HG03108 (cell line): ENCODE measurements at regions not wholly inside any gene's neighbourhood (a gene's known extent, or its start where the extent isn't known, plus 50 kb on each side); places are given as distances from the start of the nearest gene placed in this dataset.

ENCODE experiments used
- ATAC-seq: cut with Tn5 transposase; IDR thresholded peaks from one replicate; pipeline ENCODE4 v1.9.1; 2021; ENCODE audit warnings: moderate library complexity; ENCODE audit not compliant: unreplicated experiment

- no peak for ATAC-seq
These were observed 1420.3 kb downstream of the UQCRFS1 start for GRCh38 chr19:27792576-27793127.

- ATAC-seq: no peak
These were observed 1432.4 kb downstream of the UQCRFS1 start for GRCh38 chr19:27780367-27781075.

GRCh38 chr19:27779954-27780353 is 1433.0 kb downstream of the UQCRFS1 start:
- ATAC-seq: no peak

- ATAC-seq: no peak
These were observed 1435.2 kb downstream of the UQCRFS1 start for GRCh38 chr19:27777726-27778125.

GRCh38 chr19:27777242-27777641 is 1435.7 kb downstream of the UQCRFS1 start:
- no peak for ATAC-seq

- ATAC-seq: no peak
These were observed 1436.4 kb downstream of the UQCRFS1 start for GRCh38 chr19:27776524-27776923.

- ATAC-seq: no peak
These were observed 1436.9 kb downstream of the UQCRFS1 start for GRCh38 chr19:27776020-27776419.

GRCh38 chr19:27775395-27775794 is 1437.6 kb downstream of the UQCRFS1 start:
- no peak for ATAC-seq

- no peak for ATAC-seq
These were observed 1438.1 kb downstream of the UQCRFS1 start for GRCh38 chr19:27774827-27775226.

- ATAC-seq: no peak
These were observed 1438.6 kb downstream of the UQCRFS1 start for GRCh38 chr19:27774337-27774736.

GRCh38 chr19:27773318-27774094 is 1439.4 kb downstream of the UQCRFS1 start:
- ATAC-seq: no peak

GRCh38 chr19:27772059-27772458 is 1440.9 kb downstream of the UQCRFS1 start:
- no peak for ATAC-seq

- ATAC-seq: no peak
These were observed 1442.9 kb downstream of the UQCRFS1 start for GRCh38 chr19:27770095-27770494.

- no peak for ATAC-seq
These were observed 1445.7 kb downstream of the UQCRFS1 start for GRCh38 chr19:27767234-27767633.

GRCh38 chr19:27765912-27766725 is 1446.8 kb downstream of the UQCRFS1 start:
- no peak for ATAC-seq

- ATAC-seq: no peak
These were observed 1447.6 kb downstream of the UQCRFS1 start for GRCh38 chr19:27765397-27765796.

- no peak for ATAC-seq
These were observed 1448.7 kb downstream of the UQCRFS1 start for GRCh38 chr19:27764186-27764804.

GRCh38 chr19:27762933-27763332 is 1450.0 kb downstream of the UQCRFS1 start:
- ATAC-seq: no peak

GRCh38 chr19:27759896-27760295 is 1453.1 kb downstream of the UQCRFS1 start:
- ATAC-seq: no peak

- ATAC-seq: no peak
These were observed 1454.1 kb downstream of the UQCRFS1 start for GRCh38 chr19:27758626-27759505.
